SK-N-SH (cell line): ENCODE measurements at regions not wholly inside any gene's neighbourhood (a gene's known extent, or its start where the extent isn't known, plus 50 kb on each side); places are given as distances from the start of the nearest gene placed in this dataset.
"Not testable (repeated sequence)": the region's sequence is repeated elsewhere in the genome, so short reads cannot be mapped to it uniquely, and the experiment has no call there.

Experiments
- CTCF ChIA-PET: fragments of 300-600, 350-600 bp; formaldehyde crosslinking; extraction: SDS; loops from one replicate; lab custom pipeline; 2021; lab: Yijun Ruan, JAX
- POLR2A ChIA-PET: fragments of 350-600 bp; sonication (Branson Sonifier 250); formaldehyde crosslinking; extraction: SDS; loops from one replicate; lab custom pipeline; 2020; ENCODE audit warnings: antibody characterized with exemption, inconsistent platforms; lab: Yijun Ruan, JAX
- DNase-seq: peaks from one replicate; pipeline ENCODE4 v3.0.0; 2012
- H2AFZ ChIP-seq: fragments of 200-600 bp; sonication (generic); 2 replicates; pipeline ENCODE4 v1.8.1; 2016; ENCODE audit warnings: antibody characterized with exemption, mild to moderate bottlenecking, low read depth
- H3F3A ChIP-seq: fragments of 200-600 bp; sonication (generic); replicated peaks from 2 replicates; pipeline ENCODE3; 2016; ENCODE audit warnings: antibody characterized with exemption, mild to moderate bottlenecking; ENCODE audit not compliant: insufficient read depth
- H3K27ac ChIP-seq, 2 experiments: fragments of 200-500 bp in 1 of 2; fragments of 200-600 bp in 1 of 2; sonication (Bioruptor generic) in 1 of 2; sonication (generic), shearing (Covaris generic) in 1 of 2; 2 replicates each; pipeline versions ENCODE4 v1.5.1 to v1.6.1; 2014 to 2016; ENCODE audit warnings: low read depth in 2 of 2, inconsistent platforms in 1 of 2, low read length in 1 of 2, mild to moderate bottlenecking in 1 of 2, mixed read lengths in 1 of 2
- H3K27me3 ChIP-seq: fragments of 200-600 bp; sonication (generic), shearing (Covaris generic); 2 replicates; pipeline ENCODE4 v1.6.1; 2016; ENCODE audit warnings: mixed run types; ENCODE audit not compliant: insufficient read depth
- H3K36me3 ChIP-seq, 2 experiments: fragments of 200-500 bp in 1 of 2; fragments of 200-600 bp in 1 of 2; sonication (Bioruptor generic) in 1 of 2; sonication (generic) in 1 of 2; replicated peaks in 1 of 2; 2 replicates each; pipeline versions ENCODE3 to v1.5.1; 2014 to 2016; ENCODE audit warnings: low read length in 1 of 2, mild to moderate bottlenecking in 1 of 2; ENCODE audit not compliant: insufficient read depth in 2 of 2, control insufficient read depth in 1 of 2
- H3K4me1 ChIP-seq, 2 experiments: fragments of 200-500 bp in 1 of 2; fragments of 200-600 bp in 1 of 2; sonication (Bioruptor generic) in 1 of 2; sonication (generic), shearing (Covaris generic) in 1 of 2; 2 replicates each; pipeline versions ENCODE4 v1.5.1 to v1.6.1; 2014 to 2016; ENCODE audit warnings: low read depth in 1 of 2, low read length in 1 of 2, mixed run types in 1 of 2; ENCODE audit not compliant: insufficient read depth in 2 of 2, control insufficient read depth in 1 of 2
- H3K4me2 ChIP-seq: fragments of 200-600 bp; sonication (generic), shearing (Covaris generic); 2 replicates; pipeline ENCODE4 v1.6.1; 2017; ENCODE audit warnings: mixed run types
- H3K4me3 ChIP-seq, 2 experiments: fragments of 200-500 bp in 1 of 2; fragments of 200-600 bp in 1 of 2; sonication (Bioruptor generic) in 1 of 2; sonication (generic), shearing (Covaris generic) in 1 of 2; 2 replicates each; pipeline versions ENCODE4 v1.5.1 to v1.8.1; 2014 to 2016; ENCODE audit warnings: low read depth in 2 of 2, inconsistent platforms in 1 of 2, low read length in 1 of 2, mild to moderate bottlenecking in 1 of 2, mixed read lengths in 1 of 2, moderate library complexity in 1 of 2
- H3K79me2 ChIP-seq: fragments of 200-600 bp; sonication (generic); 2 replicates; pipeline ENCODE4 v1.8.1; 2017; ENCODE audit warnings: mild to moderate bottlenecking; ENCODE audit not compliant: insufficient read depth
- H3K9ac ChIP-seq: fragments of 200-600 bp; sonication (generic); 2 replicates; pipeline ENCODE4 v1.6.1; 2017; ENCODE audit warnings: mixed run types
- H3K9me2 ChIP-seq: fragments of 200-600 bp; sonication (generic); 2 replicates; pipeline ENCODE4 v1.6.1; 2017; ENCODE audit warnings: mixed run types
- H3K9me3 ChIP-seq: fragments of 200-600 bp; sonication (generic); 2 replicates; pipeline ENCODE4 v1.6.1; 2017; ENCODE audit warnings: mixed run types, mild to moderate bottlenecking, moderate library complexity
- H4K20me1 ChIP-seq: fragments of 200-600 bp; sonication (generic); 2 replicates; pipeline ENCODE4 v1.6.1; 2017; ENCODE audit warnings: mild to moderate bottlenecking, mixed run types; ENCODE audit not compliant: insufficient read depth
- WGBS: methylation state at CpG from one replicate; pipeline ENCODE4 v1.1.6; 2017; ENCODE audit warnings: low lambda C conversion rate; 5-methylcytosine and 5-hydroxymethylcytosine counted together

DNA sequence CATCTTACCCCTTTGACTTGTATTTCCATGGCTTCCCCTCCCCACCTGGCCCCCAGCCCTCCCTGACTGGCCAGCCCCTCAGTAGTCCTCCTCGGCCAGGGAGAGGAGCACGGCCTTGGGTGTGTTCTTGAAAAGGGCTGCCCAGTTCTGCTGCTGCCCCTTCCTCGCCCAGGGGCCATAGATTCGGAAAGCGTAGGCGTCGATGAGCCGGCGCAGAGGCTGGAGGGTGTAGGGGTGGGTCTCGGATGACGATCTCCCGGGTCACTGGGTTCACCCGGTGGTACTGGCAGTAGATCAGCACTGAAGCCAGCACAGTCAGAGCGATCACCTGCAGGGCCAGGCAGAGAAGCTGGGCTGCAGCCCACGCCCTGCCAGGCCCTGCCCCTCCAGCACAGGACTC lies 71.7 kb downstream of the ZNF479 start:
- H4K20me1 ChIP-seq, H2AFZ ChIP-seq, H3K9ac ChIP-seq, DNase-seq, H3K27ac ChIP-seq, H3K36me3 ChIP-seq, H3K9me3 ChIP-seq, POLR2A ChIA-PET, H3K9me2 ChIP-seq, H3K79me2 ChIP-seq, H3F3A ChIP-seq, H3K4me3 ChIP-seq, H3K27me3 ChIP-seq, H3K4me2 ChIP-seq, CTCF ChIA-PET, H3K4me1 ChIP-seq: not testable (repeated sequence)
- 23% methylated on average over 14 of the region's 15 CpGs for WGBS

DNA sequence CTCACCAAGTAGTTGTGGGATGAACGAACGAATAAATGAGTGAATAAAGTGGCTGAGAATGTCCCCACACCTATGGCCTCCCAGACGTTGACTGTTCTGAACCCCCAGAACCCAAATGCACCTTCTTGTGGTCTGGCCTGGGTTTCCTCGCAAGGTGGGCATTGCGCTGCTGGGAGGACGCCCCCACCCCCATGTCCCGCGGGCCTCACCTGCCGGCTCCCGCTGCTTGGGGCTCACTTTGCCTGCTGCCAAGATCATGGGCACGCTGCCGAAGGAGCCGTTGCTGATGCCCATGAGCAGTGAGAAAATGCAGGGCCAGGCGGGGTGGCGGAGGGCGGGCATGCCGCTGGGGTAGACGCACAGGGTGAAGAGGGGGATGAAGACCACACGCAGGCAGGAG lies 115.9 kb downstream of the ZNF479 start:
- H2AFZ ChIP-seq, POLR2A ChIA-PET, H3K79me2 ChIP-seq, H3K9me3 ChIP-seq, H3K27me3 ChIP-seq, H3K36me3 ChIP-seq, DNase-seq, H3K4me1 ChIP-seq, H3K4me2 ChIP-seq, H3K4me3 ChIP-seq, H3F3A ChIP-seq, H3K9me2 ChIP-seq, H3K27ac ChIP-seq, CTCF ChIA-PET, H3K9ac ChIP-seq, H4K20me1 ChIP-seq: not testable (repeated sequence)
- WGBS: 3% methylated on average over 7 of the region's 19 CpGs

DNA sequence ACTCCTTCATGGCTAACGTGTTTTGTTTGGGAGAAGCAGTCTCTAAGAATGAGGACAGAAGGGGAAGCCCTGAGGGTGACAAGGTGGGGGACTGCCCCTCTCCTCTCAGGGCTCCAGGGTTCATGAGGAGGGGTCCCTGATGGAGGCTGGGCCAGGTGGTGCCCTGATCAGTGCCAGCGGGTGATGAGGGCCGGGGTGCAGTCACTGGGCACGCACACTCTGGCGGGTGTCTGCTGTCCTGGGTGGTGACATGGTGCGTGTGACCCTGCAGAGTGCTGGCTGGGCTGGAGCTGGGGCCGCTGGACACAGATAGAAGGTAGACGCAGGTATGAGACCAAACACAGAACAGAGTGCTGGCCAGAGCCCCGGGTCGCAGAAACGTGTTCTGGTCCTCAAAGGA lies 118.5 kb downstream of the ZNF479 start:
- POLR2A ChIA-PET, CTCF ChIA-PET, DNase-seq: not testable (repeated sequence)

DNA sequence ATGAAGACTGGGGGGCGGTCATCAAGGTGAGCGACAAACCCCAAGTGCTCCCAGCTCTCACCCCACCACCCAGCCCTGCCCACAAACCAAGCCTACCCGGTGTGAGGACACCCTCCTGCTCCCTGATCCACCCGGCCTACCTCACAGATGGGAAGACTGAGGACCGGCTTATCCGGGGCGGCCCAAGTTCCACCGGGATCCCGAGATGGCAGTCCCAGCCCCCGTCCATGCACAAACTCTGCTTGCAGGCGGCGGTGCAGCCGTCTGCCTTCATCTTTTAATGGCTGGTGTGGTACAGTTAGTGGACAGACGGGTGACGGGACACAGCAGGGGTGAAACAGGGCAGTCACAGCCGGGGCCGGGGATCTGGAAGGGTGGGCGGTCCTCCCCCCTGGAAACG lies 119.3 kb downstream of the ZNF479 start:
- 9% methylated on average over 7 of the region's 19 CpGs for WGBS
- H3K4me3 ChIP-seq, H3K4me2 ChIP-seq, H3K9ac ChIP-seq, H3F3A ChIP-seq, H4K20me1 ChIP-seq, POLR2A ChIA-PET, H3K27ac ChIP-seq, DNase-seq, H3K4me1 ChIP-seq, H2AFZ ChIP-seq, H3K36me3 ChIP-seq, H3K9me3 ChIP-seq, H3K27me3 ChIP-seq, CTCF ChIA-PET, H3K79me2 ChIP-seq, H3K9me2 ChIP-seq: not testable (repeated sequence)

More for the DNA sequence above, 118.5 kb downstream of the ZNF479 start:
- not testable (repeated sequence) for H3K4me1 ChIP-seq, H2AFZ ChIP-seq, H3K4me3 ChIP-seq, H3K79me2 ChIP-seq, H3K27ac ChIP-seq, H3F3A ChIP-seq, H3K9me2 ChIP-seq, H3K9ac ChIP-seq, H3K36me3 ChIP-seq, H4K20me1 ChIP-seq, H3K9me3 ChIP-seq, H3K27me3 ChIP-seq, H3K4me2 ChIP-seq
- 5% methylated on average over 4 of the region's 11 CpGs for WGBS

DNA sequence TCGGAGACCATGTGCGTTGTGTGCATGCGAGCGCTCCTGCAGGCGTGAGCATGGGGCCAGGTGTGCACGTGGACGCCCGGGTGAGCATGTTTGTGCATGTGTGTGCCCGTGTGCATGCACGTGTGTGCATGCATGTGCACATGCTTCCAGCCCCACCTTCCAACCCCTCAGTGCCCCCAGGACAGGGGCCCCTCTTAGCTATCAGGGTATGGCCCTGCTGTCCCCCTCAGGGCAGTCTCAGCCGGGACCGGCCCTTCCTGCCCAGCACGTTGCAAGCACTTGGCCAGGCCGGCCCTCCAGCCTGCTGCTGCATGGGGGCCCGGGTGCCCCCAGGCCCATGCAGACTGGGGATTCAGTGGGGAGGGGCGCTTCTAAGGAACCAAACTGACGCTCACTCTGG lies 123.0 kb downstream of the ZNF479 start:
- DNase-seq, H3K36me3 ChIP-seq, H3K4me3 ChIP-seq, H3F3A ChIP-seq, H2AFZ ChIP-seq, H4K20me1 ChIP-seq, H3K9ac ChIP-seq, H3K79me2 ChIP-seq, H3K9me3 ChIP-seq, H3K9me2 ChIP-seq, H3K27me3 ChIP-seq, H3K27ac ChIP-seq, H3K4me1 ChIP-seq, CTCF ChIA-PET, H3K4me2 ChIP-seq, POLR2A ChIA-PET: not testable (repeated sequence)
- WGBS: 13% methylated on average over 4 of the region's 17 CpGs

DNA sequence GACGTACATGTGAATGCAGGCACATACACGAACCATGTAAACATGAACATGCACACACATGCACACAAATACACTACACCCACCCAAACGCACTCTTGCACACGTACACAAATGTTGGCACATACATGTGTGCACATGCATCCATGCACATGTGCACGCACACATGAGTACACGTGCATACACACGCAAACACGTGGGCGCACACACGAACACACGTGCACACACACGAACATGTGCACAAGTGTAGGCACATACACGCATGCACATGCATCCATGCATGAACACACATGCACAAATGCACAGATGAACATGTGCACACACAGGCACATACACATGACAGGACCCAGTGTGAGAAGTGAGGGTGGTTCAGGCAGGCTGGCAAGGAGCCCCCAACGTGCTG lies 126.3 kb downstream of the ZNF479 start:
- POLR2A ChIA-PET, H3K4me3 ChIP-seq, H3K79me2 ChIP-seq, H3K4me2 ChIP-seq, H4K20me1 ChIP-seq, H3K4me1 ChIP-seq, H3K9me2 ChIP-seq, DNase-seq, H2AFZ ChIP-seq, H3K36me3 ChIP-seq, CTCF ChIA-PET, H3K9me3 ChIP-seq, H3K9ac ChIP-seq, H3K27me3 ChIP-seq, H3F3A ChIP-seq, H3K27ac ChIP-seq: not testable (repeated sequence)
- WGBS: 1% methylated on average over 9 of the region's 14 CpGs

DNA sequence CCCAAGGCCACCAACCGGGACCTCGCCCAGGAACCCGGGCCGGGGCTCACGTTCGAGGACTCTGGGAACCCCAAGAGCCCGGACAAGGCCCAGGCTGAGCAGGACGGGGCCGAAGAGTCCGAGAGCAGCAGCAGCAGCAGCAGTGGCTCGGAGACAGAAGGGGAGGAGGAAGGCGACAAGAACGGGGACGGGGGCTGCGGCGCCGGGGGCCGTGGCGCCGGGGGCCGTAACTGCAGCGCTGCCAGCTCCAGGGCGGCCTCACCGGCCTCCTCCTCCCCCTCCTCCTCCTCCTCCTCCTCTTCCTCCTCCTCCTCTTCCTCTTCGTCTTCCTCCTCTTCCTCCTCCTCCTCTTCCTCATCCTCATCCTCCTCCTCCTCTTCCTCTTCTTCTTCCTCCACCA lies 128.4 kb downstream of the ZNF479 start:
- H3K27ac ChIP-seq, H3K4me1 ChIP-seq, H3K4me3 ChIP-seq, H3K27me3 ChIP-seq, H3K9ac ChIP-seq, CTCF ChIA-PET, H3K79me2 ChIP-seq, H3K36me3 ChIP-seq, H4K20me1 ChIP-seq, H3K9me2 ChIP-seq, H3F3A ChIP-seq, DNase-seq, H3K4me2 ChIP-seq, POLR2A ChIA-PET, H3K9me3 ChIP-seq, H2AFZ ChIP-seq: not testable (repeated sequence)
- WGBS: 21% methylated on average over 14 of the region's 25 CpGs
